ENCODE measurements at regions not wholly inside any gene's neighbourhood (a gene's known extent, or its start where the extent isn't known, plus 50 kb on each side); places are given as distances from the start of the nearest gene placed in this dataset.

- 26 to 46% methylated on average over 8 of the region's 8 CpGs for WGBS, 2 donors
- no peak for DNase-seq
- no peak overlapping the region for H3K4me3 ChIP-seq
- TF ChIP-seq POLR2A (IDR thresholded peaks at IDR 0.05) (no peak), CTCF (IDR thresholded peaks at IDR 0.05) (no peak), POLR2AphosphoS5 (IDR thresholded peaks at IDR 0.05) (no peak)
- no peaks in the 10 kb centered on the region for H3K27me3 ChIP-seq
- intact Hi-C loops (cut with DNase I), result no loop called here
- no peak overlapping the region for H3K27ac ChIP-seq
- peaks cover 0 to 3% (median 0%) of the 10 kb centered on the region in 4 donors for H3K9me3 ChIP-seq
- no peaks in the 10 kb centered on the region for H3K36me3 ChIP-seq
- no peaks in the 10 kb centered on the region for H3K4me1 ChIP-seq
These were observed 361.8 kb downstream of the GATA3 start for GRCh38 chr10:8416192-8416701.

- WGBS, 2 donors, result 54 to 70% methylated on average over 3 of the region's 3 CpGs
- Histone ChIP-seq H3K9me3 (peaks cover 0 to 3% (median 0%) of the 10 kb centered on the region in 4 donors), H3K4me3 (no peak overlapping the region), H3K27ac (no peak overlapping the region), H3K4me1 (no peaks in the 10 kb centered on the region), H3K27me3 (no peaks in the 10 kb centered on the region), H3K36me3 (no peaks in the 10 kb centered on the region)
- no peak for TF ChIP-seq CTCF (IDR thresholded peaks at IDR 0.05)
- no peak for TF ChIP-seq POLR2AphosphoS5 (IDR thresholded peaks at IDR 0.05)
- TF ChIP-seq EP300 (IDR thresholded peaks at IDR 0.05), result no peak
- no peak for TF ChIP-seq POLR2A (IDR thresholded peaks at IDR 0.05)
- no peak for DNase-seq
- intact Hi-C loops (cut with DNase I), result no loop called here
These were observed 362.3 kb downstream of the GATA3 start for GRCh38 chr10:8416760-8417159.

- Histone ChIP-seq H3K27me3 (no peaks in the 10 kb centered on the region), H3K36me3 (no peaks in the 10 kb centered on the region), H3K27ac (no peak overlapping the region), H3K4me3 (no peak overlapping the region), H3K4me1 (no peaks in the 10 kb centered on the region), H3K9me3 (peaks cover 0 to 3% (median 0%) of the 10 kb centered on the region in 4 donors)
- no peak for DNase-seq
- WGBS, 2 donors, result 52 to 69% methylated on average over 1 of the region's 1 CpG
- intact Hi-C loops (cut with DNase I), result no loop called here
- TF ChIP-seq CTCF (IDR thresholded peaks at IDR 0.05) (no peak), EP300 (IDR thresholded peaks at IDR 0.05) (no peak), POLR2AphosphoS5 (IDR thresholded peaks at IDR 0.05) (no peak), POLR2A (IDR thresholded peaks at IDR 0.05) (no peak)
These were observed 363.1 kb downstream of the GATA3 start for GRCh38 chr10:8417631-8418030.

- TF ChIP-seq POLR2AphosphoS5 (IDR thresholded peaks at IDR 0.05) (no peak), CTCF (IDR thresholded peaks at IDR 0.05) (no peak), POLR2A (IDR thresholded peaks at IDR 0.05) (no peak), EP300 (IDR thresholded peaks at IDR 0.05) (no peak)
- Histone ChIP-seq H3K27me3 (no peaks in the 10 kb centered on the region), H3K9me3 (peaks cover 0 to 3% (median 0%) of the 10 kb centered on the region in 4 donors), H3K27ac (no peak overlapping the region), H3K4me3 (no peak overlapping the region), H3K36me3 (no peaks in the 10 kb centered on the region), H3K4me1 (no peaks in the 10 kb centered on the region)
- intact Hi-C loops (cut with DNase I), result no loop called here
- WGBS, 2 donors, result 80 to 90% methylated on average over 4 of the region's 4 CpGs
- no peak for DNase-seq
These were observed 364.1 kb downstream of the GATA3 start for GRCh38 chr10:8418631-8419030.

GRCh38 chr10:8420182-8420581 is 365.7 kb downstream of the GATA3 start:
- H3K27ac ChIP-seq, result no peak overlapping the region
- no peak for DNase-seq
- no peaks in the 10 kb centered on the region for H3K36me3 ChIP-seq
- no peaks in the 10 kb centered on the region for H3K27me3 ChIP-seq
- H3K4me3 ChIP-seq, result no peak overlapping the region
- no peak for TF ChIP-seq POLR2AphosphoS5 (IDR thresholded peaks at IDR 0.05)
- TF ChIP-seq CTCF (IDR thresholded peaks at IDR 0.05), result no peak
- no peak for TF ChIP-seq POLR2A (IDR thresholded peaks at IDR 0.05)
- TF ChIP-seq EP300 (IDR thresholded peaks at IDR 0.05), result no peak
- H3K4me1 ChIP-seq, result no peaks in the 10 kb centered on the region
- whole genome bisulfite sequencing, 2 donors, result 49 to 84% methylated on average over 2 of the region's 2 CpGs
- peaks cover 0 to under 1% (median 0%) of the 10 kb centered on the region in 4 donors for H3K9me3 ChIP-seq
- intact Hi-C loops (cut with DNase I), result no loop called here
